CD14-positive monocyte (primary cell): ENCODE measurements at regions not wholly inside any gene's neighbourhood (a gene's known extent, or its start where the extent isn't known, plus 50 kb on each side); places are given as distances from the start of the nearest gene placed in this dataset.
"Not testable (repeated sequence)": the region's sequence is repeated elsewhere in the genome, so short reads cannot be mapped to it uniquely, and the experiment has no call there.

Experiments
- DNase-seq, 3 donors: peaks; one replicate each; pipeline ENCODE4 v3.0.0-alpha.2; 2011 to 2022
- H2AFZ ChIP-seq: 2 replicates; pipeline ENCODE4 v1.6.0; 2012; ENCODE audit warnings: mild to moderate bottlenecking, low read depth, low read length, inconsistent platforms; ENCODE audit not compliant: insufficient read depth, poor library complexity, severe bottlenecking
- H3K27ac ChIP-seq, 2 donors: 1 replicate in 1 of 2; 2 replicates in 1 of 2; pipeline ENCODE4 v1.5.1; 2012 to 2013; ENCODE audit warnings: low read length in 2 of 2, control low read depth in 1 of 2, inconsistent platforms in 1 of 2, low read depth in 1 of 2, mild to moderate bottlenecking in 1 of 2
- H3K27me3 ChIP-seq, 2 donors: one replicate each; pipeline versions ENCODE4 v1.6.0 to v1.6.1; 2011 to 2013; ENCODE audit warnings: low read length in 2 of 2; ENCODE audit not compliant: control insufficient read depth in 2 of 2, insufficient read depth in 2 of 2
- H3K36me3 ChIP-seq, 2 donors: replicated peaks in 1 of 2; 1 replicate in 1 of 2; 2 replicates in 1 of 2; pipeline versions ENCODE4 v1.5.1 to v1.6.1; 2012 to 2013; ENCODE audit warnings: low read length in 2 of 2, control low read depth in 1 of 2, inconsistent platforms in 1 of 2, mild to moderate bottlenecking in 1 of 2; ENCODE audit not compliant: insufficient read depth in 2 of 2, control insufficient read depth in 1 of 2
- H3K4me1 ChIP-seq, 2 donors: 1 replicate in 1 of 2; 2 replicates in 1 of 2; pipeline versions ENCODE4 v1.5.1 to v1.6.1; 2012 to 2013; ENCODE audit warnings: low read length in 2 of 2, control low read depth in 1 of 2, inconsistent platforms in 1 of 2, mild to moderate bottlenecking in 1 of 2, moderate library complexity in 1 of 2; ENCODE audit not compliant: insufficient read depth in 2 of 2, control insufficient read depth in 1 of 2
- H3K4me2 ChIP-seq: replicated peaks from 2 replicates; pipeline ENCODE3; 2012; ENCODE audit warnings: low read length, moderate library complexity, mild to moderate bottlenecking; ENCODE audit not compliant: poor library complexity, severe bottlenecking; ENCODE audit errors: extremely low read depth
- H3K4me3 ChIP-seq, 3 experiments: fragments of 200-600 bp in 1 of 3; sonication (generic) in 1 of 3; replicated peaks in 1 of 3; 1 replicate in 2 of 3; 2 replicates in 1 of 3; pipeline ENCODE4 v1.5.1; 2011 to 2013; ENCODE audit warnings: low read length in 3 of 3, mild to moderate bottlenecking in 3 of 3, control low read depth in 2 of 3, low read depth in 2 of 3, inconsistent platforms in 1 of 3, moderate library complexity in 1 of 3
- H3K79me2 ChIP-seq: 2 replicates; pipeline ENCODE4 v1.6.0; 2012; ENCODE audit warnings: mild to moderate bottlenecking, control low read depth, inconsistent platforms, low read length, moderate library complexity; ENCODE audit not compliant: insufficient read depth
- H3K9ac ChIP-seq: 2 replicates; pipeline ENCODE4 v1.6.0; 2017; ENCODE audit warnings: low read length, mild to moderate bottlenecking; ENCODE audit not compliant: insufficient read depth, poor library complexity, severe bottlenecking
- H3K9me3 ChIP-seq, 2 donors: replicated peaks in 1 of 2; 1 replicate in 1 of 2; 2 replicates in 1 of 2; pipeline versions ENCODE4 v1.5.1 to v1.6.1; 2012 to 2013; ENCODE audit warnings: low read length in 2 of 2, control low read depth in 1 of 2; ENCODE audit not compliant: control insufficient read depth in 1 of 2, insufficient read depth in 1 of 2
- H4K20me1 ChIP-seq: 2 replicates; pipeline ENCODE4 v1.6.0; 2012; ENCODE audit warnings: mild to moderate bottlenecking, low read length, control low read depth, moderate library complexity; ENCODE audit not compliant: insufficient read depth
- H3K27ac Mint-ChIP-seq, 7 donors: one replicate each; pipeline ENCODE4 v1.8.0; 2020; ENCODE audit warnings: mild to moderate bottlenecking in 7 of 7, mixed read lengths in 7 of 7, moderate library complexity in 6 of 7, inconsistent platforms in 2 of 7
- H3K27me3 Mint-ChIP-seq, 3 donors: one replicate each; pipeline ENCODE4 v1.8.0; 2021 to 2022; ENCODE audit warnings: low read depth in 3 of 3, mild to moderate bottlenecking in 3 of 3, mixed read lengths in 3 of 3, moderate library complexity in 3 of 3, inconsistent platforms in 1 of 3
- H3K36me3 Mint-ChIP-seq, 2 donors: one replicate each; pipeline ENCODE4 v1.8.0; 2020; ENCODE audit warnings: mixed read lengths in 2 of 2, inconsistent platforms in 1 of 2, mild to moderate bottlenecking in 1 of 2
- H3K4me1 Mint-ChIP-seq: one replicate; pipeline ENCODE4 v1.8.0; 2020; ENCODE audit warnings: mild to moderate bottlenecking, mixed read lengths
- H3K4me3 Mint-ChIP-seq, 2 donors: one replicate each; pipeline ENCODE4 v1.8.0; 2020; ENCODE audit warnings: mild to moderate bottlenecking in 2 of 2, mixed read lengths in 2 of 2, moderate library complexity in 1 of 2
- H3K9me3 Mint-ChIP-seq, 7 donors: one replicate each; pipeline ENCODE4 v1.8.0; 2020 to 2022; ENCODE audit warnings: mixed read lengths in 7 of 7, mild to moderate bottlenecking in 6 of 7, moderate library complexity in 6 of 7, inconsistent platforms in 2 of 7
- CTCF ChIP-seq: fragments of 200-600 bp; IDR thresholded peaks from one replicate; pipeline ENCODE4 v1.8.0; 2022; ENCODE audit warnings: antibody characterized with exemption, mild to moderate bottlenecking
- WGBS: methylation state at CpG from one replicate; pipeline ENCODE4 v1.1.5; 2013; ENCODE audit warnings: missing lambda C conversion rate; ENCODE audit not compliant: insufficient coverage; 5-methylcytosine and 5-hydroxymethylcytosine counted together
- intact Hi-C, 2 donors: fragments of 100-400 bp; cut with micrococcal nuclease; formaldehyde crosslinking; loops; one replicate each; pipeline versions ENCODE4 v1.15.0 to v1.15.1; 2023

DNA sequence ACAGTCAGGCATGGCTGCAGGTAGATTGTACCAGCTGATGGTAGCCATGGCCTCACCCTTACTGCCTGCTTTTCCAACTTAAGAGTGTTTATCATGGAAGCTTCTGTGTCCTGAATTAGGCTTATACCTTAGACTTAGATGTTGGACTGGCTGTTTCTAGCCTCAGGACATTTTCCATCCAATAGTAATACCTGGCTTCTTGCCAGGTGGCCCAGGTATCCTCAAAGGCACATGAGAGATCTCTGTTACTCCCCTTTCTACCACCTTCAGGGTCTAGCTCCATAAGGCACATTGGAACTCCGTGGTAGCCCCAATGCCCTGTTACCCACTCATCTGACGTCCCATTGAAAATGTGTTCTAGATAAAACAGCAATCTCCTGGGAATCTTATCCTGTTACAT is 407.5 kb downstream of the SPRY2 start:
- Mint-ChIP-seq H3K4me1 (no peaks in the 10 kb centered on the region), H3K4me3 (no peak overlapping the region), H3K9me3 (peaks cover 0 to 11% (median 3%) of the 10 kb centered on the region in 7 donors), H3K36me3 (no peaks in the 10 kb centered on the region), H3K27ac (no peak overlapping the region), H3K27me3 (peaks cover 0 to 2% (median 0%) of the 10 kb centered on the region in 3 donors)
- no peaks in the 10 kb centered on the region for H3K4me1 ChIP-seq
- H3K27ac ChIP-seq: no peak overlapping the region
- intact Hi-C loops: no loop called here
- no peak overlapping the region for H2AFZ ChIP-seq
- H4K20me1 ChIP-seq: no peaks in the 10 kb centered on the region
- H3K4me3 ChIP-seq: no peak overlapping the region
- no CpG with 5 or more reads among the region's 2 CpGs for WGBS
- H3K4me2 ChIP-seq: no peak overlapping the region
- H3K36me3 ChIP-seq: no peaks in the 10 kb centered on the region
- H3K27me3 ChIP-seq: no peaks in the 10 kb centered on the region
- H3K9ac ChIP-seq: no peak overlapping the region
- TF ChIP-seq CTCF: no peak
- DNase-seq: no peak
- H3K9me3 ChIP-seq: no peaks in the 10 kb centered on the region
- no peaks in the 10 kb centered on the region for H3K79me2 ChIP-seq

GRCh38 chr13:79932556-79932955 is 408.4 kb downstream of the SPRY2 start:
- Histone ChIP-seq H3K4me3 (no peak overlapping the region), H3K4me2 (no peak overlapping the region), H3K79me2 (no peaks in the 10 kb centered on the region), H3K9me3 (no peaks in the 10 kb centered on the region), H2AFZ (no peak overlapping the region), H3K9ac (no peak overlapping the region), H4K20me1 (no peaks in the 10 kb centered on the region), H3K4me1 (no peaks in the 10 kb centered on the region), H3K27ac (no peak overlapping the region), H3K27me3 (no peaks in the 10 kb centered on the region), H3K36me3 (no peaks in the 10 kb centered on the region)
- H3K4me3 Mint-ChIP-seq: no peak overlapping the region
- no peaks in the 10 kb centered on the region for H3K36me3 Mint-ChIP-seq
- no CpG with 5 or more reads among the region's 2 CpGs for WGBS
- intact Hi-C loops: no loop called here
- no peak for DNase-seq
- no peak overlapping the region for H3K27ac Mint-ChIP-seq
- TF ChIP-seq CTCF: no peak
- peaks cover 0 to 13% (median 3%) of the 10 kb centered on the region in 7 donors for H3K9me3 Mint-ChIP-seq
- H3K4me1 Mint-ChIP-seq: no peaks in the 10 kb centered on the region
- peaks cover 0 to 2% (median 0%) of the 10 kb centered on the region in 3 donors for H3K27me3 Mint-ChIP-seq

DNA sequence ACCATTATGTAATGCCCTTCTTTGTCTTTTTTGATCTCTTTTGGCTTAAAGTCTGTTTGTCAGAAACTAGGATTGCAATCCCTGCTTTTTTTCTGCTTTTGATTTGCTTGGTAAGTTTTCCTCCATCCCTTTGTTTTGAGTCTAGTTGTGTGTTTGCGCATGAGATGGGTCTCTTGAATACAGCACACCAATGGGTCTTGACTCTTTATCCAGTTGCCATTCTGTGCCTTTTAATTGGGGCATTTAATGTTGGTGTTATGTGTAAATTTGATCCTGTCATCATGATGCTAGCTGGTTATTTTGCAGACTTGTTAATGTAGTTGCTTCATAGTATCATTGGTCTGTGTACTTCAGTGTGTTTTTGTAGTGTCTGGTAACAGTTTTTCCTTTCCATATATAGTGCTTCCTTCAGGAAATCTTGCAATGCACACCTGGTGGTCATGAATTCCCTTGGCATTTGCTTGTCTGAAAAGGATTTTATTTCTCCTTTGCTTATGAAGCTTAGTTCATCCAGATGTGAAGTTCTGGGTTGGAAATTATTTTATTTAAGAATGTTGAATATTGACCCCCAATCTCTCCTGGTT is 416.9 kb downstream of the SPRY2 start:
- H3K4me1 ChIP-seq, DNase-seq, intact Hi-C loops, H3K27me3 Mint-ChIP-seq, H3K79me2 ChIP-seq, H3K36me3 ChIP-seq, H3K27me3 ChIP-seq, H3K9ac ChIP-seq, H3K36me3 Mint-ChIP-seq, H3K4me1 Mint-ChIP-seq, H2AFZ ChIP-seq, H3K4me2 ChIP-seq, H3K4me3 Mint-ChIP-seq, H3K27ac Mint-ChIP-seq, H4K20me1 ChIP-seq, H3K4me3 ChIP-seq, H3K27ac ChIP-seq: not testable (repeated sequence)
- peaks cover 12 to 21% of the 10 kb centered on the region in 2 donors for H3K9me3 ChIP-seq
- no CpG with 5 or more reads among the region's 1 CpG for WGBS
- peaks cover 9 to 33% (median 19%) of the 10 kb centered on the region in 7 donors for H3K9me3 Mint-ChIP-seq
